ENCODE measurements at regions not wholly inside any gene's neighbourhood (a gene's known extent, or its start where the extent isn't known, plus 50 kb on each side); places are given as distances from the start of the nearest gene placed in this dataset.

DNA sequence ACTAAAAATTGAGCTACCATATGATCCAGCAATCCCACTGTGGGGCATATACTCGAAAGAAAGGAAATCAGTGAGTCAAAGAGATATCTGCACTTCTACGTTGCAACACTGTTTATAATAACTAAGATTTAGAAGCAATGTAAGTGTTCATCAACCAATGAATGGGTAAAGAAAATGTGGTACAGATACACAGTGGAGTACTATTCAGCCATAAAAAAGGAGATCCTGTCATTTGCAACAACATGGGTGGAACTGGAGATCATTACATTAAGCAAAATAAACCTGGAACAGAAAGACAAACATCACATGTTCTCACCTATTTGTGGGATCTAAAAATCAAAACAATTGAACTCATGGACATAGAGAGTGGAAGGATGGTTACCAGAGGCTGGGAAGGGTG, 385.0 kb upstream of the TRIB2 start:
- Histone ChIP-seq H3K36me3 (ENCODE audit: control insufficient read depth, insufficient read depth, low read length) (no peaks in the 10 kb centered on the region), H3K4me1 (ENCODE audit: control insufficient read depth, insufficient read depth, low read length) (no peaks in the 10 kb centered on the region), H3K9me3 (ENCODE audit: control insufficient read depth, insufficient read depth, low read depth, low read length) (no peaks in the 10 kb centered on the region; the same call in 1 of the 2 replicates), H3K27ac (ENCODE audit: low read length) (no peak overlapping the region), H3K27me3 (ENCODE audit: control insufficient read depth, insufficient read depth, low read length) (no peaks in the 10 kb centered on the region), H3K4me3 (ENCODE audit: low read depth in 2 of 2, low read length in 2 of 2) (no peak overlapping the region)
- no TSS peak for BruUV-seq (replicated peaks)
- intact Hi-C loops (cut with micrococcal nuclease; ENCODE audit: unreplicated experiment): no loop called here
- DNase-seq (ENCODE audit: low read depth, low spot score) (no peak), ATAC-seq (no peak)
- CTCF ChIA-PET: no interaction called here
- POLR2A ChIA-PET: no interaction called here
- TF ChIP-seq SIN3A (IDR thresholded peaks at IDR 0.05; ENCODE audit: borderline replicate concordance, insufficient read depth, low read depth, low read length): no peak
- TF ChIP-seq, protein P1, sequence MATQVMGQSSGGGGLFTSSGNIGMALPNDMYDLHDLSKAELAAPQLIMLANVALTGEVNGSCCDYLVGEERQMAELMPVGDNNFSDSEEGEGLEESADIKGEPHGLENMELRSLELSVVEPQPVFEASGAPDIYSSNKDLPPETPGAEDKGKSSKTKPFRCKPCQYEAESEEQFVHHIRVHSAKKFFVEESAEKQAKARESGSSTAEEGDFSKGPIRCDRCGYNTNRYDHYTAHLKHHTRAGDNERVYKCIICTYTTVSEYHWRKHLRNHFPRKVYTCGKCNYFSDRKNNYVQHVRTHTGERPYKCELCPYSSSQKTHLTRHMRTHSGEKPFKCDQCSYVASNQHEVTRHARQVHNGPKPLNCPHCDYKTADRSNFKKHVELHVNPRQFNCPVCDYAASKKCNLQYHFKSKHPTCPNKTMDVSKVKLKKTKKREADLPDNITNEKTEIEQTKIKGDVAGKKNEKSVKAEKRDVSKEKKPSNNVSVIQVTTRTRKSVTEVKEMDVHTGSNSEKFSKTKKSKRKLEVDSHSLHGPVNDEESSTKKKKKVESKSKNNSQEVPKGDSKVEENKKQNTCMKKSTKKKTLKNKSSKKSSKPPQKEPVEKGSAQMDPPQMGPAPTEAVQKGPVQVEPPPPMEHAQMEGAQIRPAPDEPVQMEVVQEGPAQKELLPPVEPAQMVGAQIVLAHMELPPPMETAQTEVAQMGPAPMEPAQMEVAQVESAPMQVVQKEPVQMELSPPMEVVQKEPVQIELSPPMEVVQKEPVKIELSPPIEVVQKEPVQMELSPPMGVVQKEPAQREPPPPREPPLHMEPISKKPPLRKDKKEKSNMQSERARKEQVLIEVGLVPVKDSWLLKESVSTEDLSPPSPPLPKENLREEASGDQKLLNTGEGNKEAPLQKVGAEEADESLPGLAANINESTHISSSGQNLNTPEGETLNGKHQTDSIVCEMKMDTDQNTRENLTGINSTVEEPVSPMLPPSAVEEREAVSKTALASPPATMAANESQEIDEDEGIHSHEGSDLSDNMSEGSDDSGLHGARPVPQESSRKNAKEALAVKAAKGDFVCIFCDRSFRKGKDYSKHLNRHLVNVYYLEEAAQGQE (IDR thresholded peaks at IDR 0.05; ENCODE audit: insufficient read depth in 1 of 2, low read depth in 2 of 2, low read length in 1 of 2): no peak
- no peak for TF ChIP-seq CTCF (IDR thresholded peaks at IDR 0.05)
- TF ChIP-seq TCF7L2 (IDR thresholded peaks at IDR 0.05; ENCODE audit: low read depth, low read length): no peak
- TF ChIP-seq POLR2AphosphoS5 (IDR thresholded peaks at IDR 0.05; ENCODE audit: low read depth, low read length): no peak
- in situ Hi-C loops (cut with HindIII; ENCODE audit: low pct_unique_long_range_greater_than_20kb, low sequenced_read_pairs): no loop called here

DNA sequence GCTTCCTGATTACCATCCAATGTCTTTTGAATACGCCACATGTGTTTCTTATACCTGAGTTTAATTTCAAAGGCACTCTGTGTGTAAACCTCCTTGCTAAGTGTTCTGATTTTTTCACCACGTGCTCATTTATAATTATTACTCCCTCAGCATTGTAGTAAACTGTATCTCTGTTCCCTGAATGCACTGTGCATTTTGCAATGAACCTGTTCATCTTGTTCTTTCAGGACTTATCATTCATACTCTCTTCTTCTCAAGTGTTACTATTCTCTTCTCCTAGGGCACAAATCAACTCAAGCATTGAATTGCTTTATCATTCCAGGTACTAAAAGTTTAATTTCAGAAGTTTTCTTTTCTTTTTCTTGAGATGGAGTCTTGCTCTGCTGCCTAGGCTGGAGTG, 383.4 kb upstream of the TRIB2 start:
- POLR2A ChIA-PET: interaction anchor here (0.5 kb wide), 1 partner anchor 566 kb away, joined by 3 read pairs; no protein-coding TSS in a partner anchor
- TF ChIP-seq TCF7L2 (IDR thresholded peaks at IDR 0.05; ENCODE audit: low read depth, low read length) (no peak), SIN3A (IDR thresholded peaks at IDR 0.05; ENCODE audit: borderline replicate concordance, insufficient read depth, low read depth, low read length) (no peak), CTCF (IDR thresholded peaks at IDR 0.05) (no peak), POLR2AphosphoS5 (IDR thresholded peaks at IDR 0.05; ENCODE audit: low read depth, low read length) (no peak)
- TF ChIP-seq, protein P1 (IDR thresholded peaks at IDR 0.05; ENCODE audit: insufficient read depth in 1 of 2, low read depth in 2 of 2, low read length in 1 of 2): no peak
- no peaks in the 10 kb centered on the region for H3K36me3 ChIP-seq (ENCODE audit: control insufficient read depth, insufficient read depth, low read length)
- ATAC-seq: no peak
- intact Hi-C loops (cut with micrococcal nuclease; ENCODE audit: unreplicated experiment): no loop called here
- CTCF ChIA-PET: no interaction called here
- H3K4me3 ChIP-seq (ENCODE audit: low read depth in 2 of 2, low read length in 2 of 2): no peak overlapping the region
- no peaks in the 10 kb centered on the region for H3K27me3 ChIP-seq (ENCODE audit: control insufficient read depth, insufficient read depth, low read length)
- no peaks in the 10 kb centered on the region; the same call in 1 of the 2 replicates for H3K9me3 ChIP-seq (ENCODE audit: control insufficient read depth, insufficient read depth, low read depth, low read length)
- in situ Hi-C loops (cut with HindIII; ENCODE audit: low pct_unique_long_range_greater_than_20kb, low sequenced_read_pairs): no loop called here
- H3K4me1 ChIP-seq (ENCODE audit: control insufficient read depth, insufficient read depth, low read length): no peaks in the 10 kb centered on the region
- no peak for DNase-seq (ENCODE audit: low read depth, low spot score)
- no TSS peak for BruUV-seq (replicated peaks)
- H3K27ac ChIP-seq (ENCODE audit: low read length): no peak overlapping the region

Measured in Panc1 (cell line).